Cardiac muscle cell (in vitro differentiated cells and primary cell): ENCODE measurements at regions not wholly inside any gene's neighbourhood (a gene's known extent, or its start where the extent isn't known, plus 50 kb on each side); places are given as distances from the start of the nearest gene placed in this dataset.

ENCODE experiments used
- DNase-seq, 2 donors: peaks; one replicate each; pipeline versions ENCODE4 v3.0.0 to v3.0.0-alpha.2; 2010 to 2017; ENCODE audit warnings: low read depth in 1 of 2, low spot score in 1 of 2
- H3K27ac ChIP-seq: fragments of 200-600 bp; sonication (generic); 2 replicates; pipeline ENCODE4 v1.5.1; 2016
- H3K27me3 ChIP-seq: fragments of 200-600 bp; sonication (generic); 2 replicates; pipeline ENCODE4 v1.6.0; 2016; ENCODE audit warnings: control low read depth
- H3K36me3 ChIP-seq: fragments of 200-600 bp; sonication (generic); 2 replicates; pipeline ENCODE4 v1.5.1; 2016; ENCODE audit warnings: control low read depth
- H3K4me1 ChIP-seq: fragments of 200-600 bp; sonication (generic); 2 replicates; pipeline ENCODE4 v1.8.1; 2017; ENCODE audit warnings: low read depth, mild to moderate bottlenecking, mixed run types
- H3K4me3 ChIP-seq: fragments of 200-600 bp; sonication (generic); 2 replicates; pipeline ENCODE4 v1.5.1; 2016; ENCODE audit warnings: mild to moderate bottlenecking
- H3K9me3 ChIP-seq: fragments of 200-600 bp; sonication (generic); 2 replicates; pipeline ENCODE4 v1.5.1; 2017; ENCODE audit warnings: low read depth, mild to moderate bottlenecking, control low read depth
- TF ChIP-seq, protein P1 (sequence below): IDR thresholded peaks from 2 replicates; pipeline ENCODE4 v1.5.1; 2012; ENCODE audit warnings: low read depth, mild to moderate bottlenecking, low read length

DNA sequence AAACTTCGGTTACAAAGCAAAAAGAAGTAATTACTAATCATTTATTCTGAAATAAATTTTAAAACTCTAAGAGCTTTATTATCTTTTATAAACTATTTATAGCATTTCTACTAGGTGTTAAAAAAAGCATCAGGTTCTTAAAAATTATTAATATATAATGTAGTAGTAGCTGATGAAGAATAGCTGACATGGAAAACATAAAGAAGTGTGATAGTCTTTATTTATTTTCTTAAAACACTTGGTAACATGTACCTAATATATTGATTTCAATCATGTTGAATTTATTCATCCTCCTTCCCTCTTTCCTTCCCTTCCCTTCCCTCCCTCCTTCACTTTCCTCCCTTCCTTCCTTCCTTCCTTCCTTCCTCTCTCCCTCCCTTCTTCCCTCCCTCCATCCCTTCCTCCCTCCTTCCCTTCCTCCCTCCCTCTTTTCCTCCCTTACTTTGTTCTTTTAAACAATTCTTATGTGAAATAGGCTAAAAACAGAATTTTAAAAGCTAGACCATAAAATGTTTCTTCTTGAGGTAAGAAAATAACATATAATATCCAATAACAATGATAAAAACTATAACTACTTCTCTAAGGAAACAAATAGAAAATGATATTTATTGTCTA lies 913.9 kb upstream of the MAP3K7 start:
- Histone ChIP-seq H3K27ac (no peak overlapping the region), H3K4me3 (no peak overlapping the region), H3K36me3 (no peaks in the 10 kb centered on the region), H3K4me1 (no peaks in the 10 kb centered on the region), H3K9me3 (no peaks in the 10 kb centered on the region), H3K27me3 (no peaks in the 10 kb centered on the region)
- TF ChIP-seq, protein P1, sequence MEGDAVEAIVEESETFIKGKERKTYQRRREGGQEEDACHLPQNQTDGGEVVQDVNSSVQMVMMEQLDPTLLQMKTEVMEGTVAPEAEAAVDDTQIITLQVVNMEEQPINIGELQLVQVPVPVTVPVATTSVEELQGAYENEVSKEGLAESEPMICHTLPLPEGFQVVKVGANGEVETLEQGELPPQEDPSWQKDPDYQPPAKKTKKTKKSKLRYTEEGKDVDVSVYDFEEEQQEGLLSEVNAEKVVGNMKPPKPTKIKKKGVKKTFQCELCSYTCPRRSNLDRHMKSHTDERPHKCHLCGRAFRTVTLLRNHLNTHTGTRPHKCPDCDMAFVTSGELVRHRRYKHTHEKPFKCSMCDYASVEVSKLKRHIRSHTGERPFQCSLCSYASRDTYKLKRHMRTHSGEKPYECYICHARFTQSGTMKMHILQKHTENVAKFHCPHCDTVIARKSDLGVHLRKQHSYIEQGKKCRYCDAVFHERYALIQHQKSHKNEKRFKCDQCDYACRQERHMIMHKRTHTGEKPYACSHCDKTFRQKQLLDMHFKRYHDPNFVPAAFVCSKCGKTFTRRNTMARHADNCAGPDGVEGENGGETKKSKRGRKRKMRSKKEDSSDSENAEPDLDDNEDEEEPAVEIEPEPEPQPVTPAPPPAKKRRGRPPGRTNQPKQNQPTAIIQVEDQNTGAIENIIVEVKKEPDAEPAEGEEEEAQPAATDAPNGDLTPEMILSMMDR, result no peak
- no peak for DNase-seq

- no peaks in the 10 kb centered on the region for H3K27me3 ChIP-seq
- no peak for DNase-seq
These were observed 911.7 kb upstream of the MAP3K7 start for GRCh38 chr6:91498576-91498975.

DNA sequence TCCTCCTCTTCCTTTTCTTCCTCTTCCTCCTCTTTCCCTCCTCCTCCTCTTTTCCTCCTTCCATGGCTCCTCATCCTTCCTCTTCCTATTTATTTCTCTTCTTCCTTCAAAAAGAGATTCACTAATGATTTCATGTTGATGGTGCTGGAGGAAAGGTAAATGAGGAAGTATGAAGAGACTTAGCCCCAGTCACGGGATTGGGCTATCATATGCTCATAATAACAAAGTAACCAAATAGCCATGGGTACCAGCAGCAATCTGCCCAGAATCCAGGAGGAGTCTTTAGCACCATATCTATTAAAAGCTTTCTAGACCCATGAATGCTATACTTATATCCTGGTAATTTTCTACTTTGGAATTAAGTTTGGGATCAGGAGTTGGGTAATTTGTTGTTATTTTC lies 910.9 kb upstream of the MAP3K7 start:
- no peaks in the 10 kb centered on the region for H3K27me3 ChIP-seq
- no peak for DNase-seq
- no peaks in the 10 kb centered on the region for H3K36me3 ChIP-seq
- H3K9me3 ChIP-seq, result no peaks in the 10 kb centered on the region
- H3K27ac ChIP-seq, result no peak overlapping the region
- no peak overlapping the region for H3K4me3 ChIP-seq
- H3K4me1 ChIP-seq, result no peaks in the 10 kb centered on the region
- TF ChIP-seq, protein P1, result no peak

More at GRCh38 chr6:91498576-91498975, 911.7 kb upstream of the MAP3K7 start:
- Histone ChIP-seq H3K4me3 (no peak overlapping the region), H3K4me1 (no peaks in the 10 kb centered on the region), H3K27ac (no peak overlapping the region), H3K9me3 (no peaks in the 10 kb centered on the region), H3K36me3 (no peaks in the 10 kb centered on the region)
- TF ChIP-seq, protein P1, result no peak

GRCh38 chr6:91490671-91491301 lies 903.9 kb upstream of the MAP3K7 start:
- TF ChIP-seq, protein P1, result no peak
- Histone ChIP-seq H3K36me3 (no peaks in the 10 kb centered on the region), H3K4me1 (no peaks in the 10 kb centered on the region), H3K9me3 (no peaks in the 10 kb centered on the region), H3K27ac (no peak overlapping the region), H3K27me3 (no peaks in the 10 kb centered on the region), H3K4me3 (no peak overlapping the region)
- no peak for DNase-seq

DNA sequence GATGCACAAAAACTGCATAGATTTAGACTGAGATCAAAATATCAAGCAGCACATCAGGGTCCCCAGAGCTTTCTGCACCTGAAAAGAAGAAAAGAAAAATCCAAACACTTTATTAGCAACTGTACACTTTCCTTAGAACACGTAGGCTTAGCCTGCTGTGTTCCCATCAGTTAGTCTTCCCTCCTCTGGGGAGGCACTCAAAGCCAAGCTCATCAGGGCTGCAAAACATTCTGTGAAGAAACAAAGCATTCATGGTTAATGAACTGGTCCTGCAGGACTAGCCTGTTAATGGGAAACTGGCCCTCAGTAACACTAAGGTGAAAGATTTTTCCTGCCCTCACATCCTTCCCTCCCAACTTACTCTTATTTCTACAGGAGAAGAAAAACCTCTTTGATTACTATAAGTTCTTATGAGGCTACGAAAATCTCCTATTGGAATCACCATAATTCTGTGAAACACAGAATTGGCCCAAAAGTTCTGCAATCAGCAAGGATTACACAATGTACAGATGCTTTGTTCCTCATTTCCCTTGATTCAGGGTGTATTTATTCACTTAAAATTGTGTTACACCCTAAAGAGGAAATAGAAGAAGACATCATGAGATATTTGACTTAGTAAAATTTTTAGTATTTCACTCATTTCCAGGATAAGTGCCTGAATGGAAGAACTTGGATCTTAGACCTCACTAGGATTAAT lies 901.0 kb upstream of the MAP3K7 start:
- no peak overlapping the region for H3K27ac ChIP-seq
- no peak for DNase-seq
- H3K36me3 ChIP-seq, result no peaks in the 10 kb centered on the region
- H3K4me1 ChIP-seq, result no peaks in the 10 kb centered on the region
- H3K9me3 ChIP-seq, result no peaks in the 10 kb centered on the region
- no peak overlapping the region for H3K4me3 ChIP-seq
- no peaks in the 10 kb centered on the region for H3K27me3 ChIP-seq
- TF ChIP-seq, protein P1, result no peak
